GM12891 (cell line): ENCODE measurements at regions not wholly inside any gene's neighbourhood (a gene's known extent, or its start where the extent isn't known, plus 50 kb on each side); places are given as distances from the start of the nearest gene placed in this dataset.

ENCODE experiments used
- PAX5 ChIP-seq: IDR thresholded peaks from 2 replicates; pipeline ENCODE4 v1.6.1; 2011; ENCODE audit warnings: low read length, moderate library complexity, mild to moderate bottlenecking; ENCODE audit not compliant: insufficient read depth, severe bottlenecking
- POLR2A ChIP-seq: IDR thresholded peaks from 2 replicates; pipeline ENCODE4 v1.6.1; 2011; ENCODE audit warnings: low read depth, low read length, control low read depth
- TAF1 ChIP-seq: IDR thresholded peaks from 2 replicates; pipeline ENCODE4 v1.6.1; 2011; ENCODE audit warnings: low read depth, low read length, control low read depth

- TF ChIP-seq POLR2A (no peak), PAX5 (no peak), TAF1 (no peak)
These were observed 789.2 kb upstream of the SLC35B3 start for GRCh38 chr6:9224539-9224938.
